ENCODE measurements at regions not wholly inside any gene's neighbourhood (a gene's known extent, or its start where the extent isn't known, plus 50 kb on each side); places are given as distances from the start of the nearest gene placed in this dataset.
"Not testable (repeated sequence)": the region's sequence is repeated elsewhere in the genome, so short reads cannot be mapped to it uniquely, and the experiment has no call there.

DNA sequence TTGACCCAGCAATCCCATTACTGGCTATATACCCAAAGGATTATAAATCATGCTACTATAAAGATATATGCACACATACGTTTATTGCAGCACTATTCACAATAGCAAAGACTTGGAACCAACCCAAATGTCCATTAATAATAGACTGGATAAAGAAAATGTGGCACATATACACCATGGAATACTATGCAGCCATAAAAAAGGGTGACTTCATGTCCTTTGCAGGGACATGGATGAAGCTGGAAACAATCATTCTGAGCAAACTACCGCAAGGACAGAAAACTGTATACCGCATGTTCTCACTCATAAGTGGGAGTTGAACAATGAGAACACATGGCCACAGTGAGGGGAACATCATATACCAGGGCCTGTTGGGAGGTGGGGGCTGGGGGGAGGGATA lies 61.5 kb upstream of the ANKS1B start:
- TF ChIP-seq, protein P1, sequence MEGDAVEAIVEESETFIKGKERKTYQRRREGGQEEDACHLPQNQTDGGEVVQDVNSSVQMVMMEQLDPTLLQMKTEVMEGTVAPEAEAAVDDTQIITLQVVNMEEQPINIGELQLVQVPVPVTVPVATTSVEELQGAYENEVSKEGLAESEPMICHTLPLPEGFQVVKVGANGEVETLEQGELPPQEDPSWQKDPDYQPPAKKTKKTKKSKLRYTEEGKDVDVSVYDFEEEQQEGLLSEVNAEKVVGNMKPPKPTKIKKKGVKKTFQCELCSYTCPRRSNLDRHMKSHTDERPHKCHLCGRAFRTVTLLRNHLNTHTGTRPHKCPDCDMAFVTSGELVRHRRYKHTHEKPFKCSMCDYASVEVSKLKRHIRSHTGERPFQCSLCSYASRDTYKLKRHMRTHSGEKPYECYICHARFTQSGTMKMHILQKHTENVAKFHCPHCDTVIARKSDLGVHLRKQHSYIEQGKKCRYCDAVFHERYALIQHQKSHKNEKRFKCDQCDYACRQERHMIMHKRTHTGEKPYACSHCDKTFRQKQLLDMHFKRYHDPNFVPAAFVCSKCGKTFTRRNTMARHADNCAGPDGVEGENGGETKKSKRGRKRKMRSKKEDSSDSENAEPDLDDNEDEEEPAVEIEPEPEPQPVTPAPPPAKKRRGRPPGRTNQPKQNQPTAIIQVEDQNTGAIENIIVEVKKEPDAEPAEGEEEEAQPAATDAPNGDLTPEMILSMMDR (IDR thresholded peaks at IDR 0.05; ENCODE audit: low read depth, low read length): not testable (repeated sequence)
- TF ChIP-seq EZH2phosphoT487 (IDR thresholded peaks at IDR 0.05; ENCODE audit: low read depth): not testable (repeated sequence)

All from OCI-LY3 (cell line).